ENCODE measurements at regions not wholly inside any gene's neighbourhood (a gene's known extent, or its start where the extent isn't known, plus 50 kb on each side); places are given as distances from the start of the nearest gene placed in this dataset.

- Histone ChIP-seq H3K4me1 (ENCODE audit: control insufficient read depth, extremely low read depth, insufficient read depth, low read length) (no peaks in the 10 kb centered on the region), H3K4me3 (replicated peaks in 1 of 3; ENCODE audit: insufficient read depth in 1 of 3, low read depth in 1 of 3, low read length in 3 of 3) (no peak overlapping the region), H3K9me1 (replicated peaks; ENCODE audit: control insufficient read depth, extremely low read depth, insufficient read depth, low read length) (no peaks in the 10 kb centered on the region), H3K9ac (replicated peaks; ENCODE audit: extremely low read depth, insufficient read depth, low read length) (no peak overlapping the region), H3K9me3 (replicated peaks; ENCODE audit: control insufficient read depth, insufficient read depth, low read length) (no peaks in the 10 kb centered on the region), H2AFZ (ENCODE audit: low read depth, low read length) (no peak overlapping the region), H3K36me3 (ENCODE audit: control insufficient read depth in 2 of 2, extremely low read depth in 1 of 2, insufficient read depth in 2 of 2, low read length in 2 of 2) (no peaks in the 10 kb centered on the region), H3K27ac (ENCODE audit: insufficient read depth, low read depth, low read length) (no peak overlapping the region), H3K4me2 (ENCODE audit: insufficient read depth, low read length) (no peak overlapping the region), H4K20me1 (replicated peaks; ENCODE audit: control insufficient read depth, extremely low read depth, insufficient read depth, low read length) (no peaks in the 10 kb centered on the region), H3K79me2 (ENCODE audit: control insufficient read depth, insufficient read depth, low read length) (no peaks in the 10 kb centered on the region), H3K27me3 (ENCODE audit: control insufficient read depth in 2 of 2, insufficient read depth in 2 of 2, low read length in 2 of 2) (no peaks in the 10 kb centered on the region)
- intact Hi-C loops (cut with micrococcal nuclease) = no loop called here
- no peak for TF ChIP-seq EZH2 (IDR thresholded peaks at IDR 0.05; ENCODE audit: borderline replicate concordance, low read depth, low read length, severe bottlenecking)
- no peak for TF ChIP-seq JUN (IDR thresholded peaks at IDR 0.05; ENCODE audit: borderline replicate concordance, insufficient read depth, insufficient read length, low read depth)
- TF ChIP-seq GATA2 (IDR thresholded peaks at IDR 0.05; ENCODE audit: insufficient read depth, insufficient read length, low read depth, low read length) = no peak
- TF ChIP-seq, protein P1, sequence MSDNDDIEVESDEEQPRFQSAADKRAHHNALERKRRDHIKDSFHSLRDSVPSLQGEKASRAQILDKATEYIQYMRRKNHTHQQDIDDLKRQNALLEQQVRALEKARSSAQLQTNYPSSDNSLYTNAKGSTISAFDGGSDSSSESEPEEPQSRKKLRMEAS (IDR thresholded peaks at IDR 0.05; ENCODE audit: insufficient read depth, insufficient read length) = no peak
- TF ChIP-seq MYC (IDR thresholded peaks at IDR 0.05; ENCODE audit: low read depth, low read length) = no peak
- no peak for TF ChIP-seq POLR2AphosphoS5 (IDR thresholded peaks at IDR 0.05; ENCODE audit: insufficient read depth, low read depth, low read length)
- ChIA-PET POLR2A (no interaction called here), CTCF (no interaction called here)
- no peak for FAIRE-seq
- dilution Hi-C loops (cut with MboI; ENCODE audit: extremely low pct_ligation_motif_present, low sequenced_read_pairs) = no loop called here
- no TSS peak for BruUV-seq (replicated peaks)
- DNase-seq (ENCODE audit: low read depth, low spot score) = no peak
Observed at GRCh38 chr10:125266541-125266940, 106.2 kb upstream of the CTBP2 start.

DNA sequence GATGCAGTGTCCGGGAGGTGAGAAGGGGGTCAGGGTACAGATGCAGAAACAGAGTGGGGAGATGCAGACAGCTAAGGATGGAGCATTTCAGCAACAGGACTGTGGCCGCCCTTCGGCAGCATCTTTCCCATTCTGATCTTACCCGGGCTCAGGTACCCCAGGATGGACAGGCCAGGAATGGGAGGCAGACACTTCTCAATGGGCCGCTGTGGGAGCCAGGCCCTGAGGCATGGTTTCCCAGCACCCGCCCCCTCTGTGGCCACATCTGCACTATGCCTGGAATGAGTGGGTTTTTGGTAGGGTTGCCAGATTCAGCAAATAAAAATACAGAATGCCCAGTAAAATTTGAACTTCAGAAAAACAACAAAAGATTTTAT lies 105.2 kb upstream of the CTBP2 start:
- no peak overlapping the region for H2AFZ ChIP-seq (ENCODE audit: low read depth, low read length)
- no peak overlapping the region for H3K27ac ChIP-seq (ENCODE audit: insufficient read depth, low read depth, low read length)
- no peaks in the 10 kb centered on the region for H3K4me1 ChIP-seq (ENCODE audit: control insufficient read depth, extremely low read depth, insufficient read depth, low read length)
- ChIA-PET CTCF (no interaction called here), POLR2A (no interaction called here)
- DNase-seq (ENCODE audit: low read depth, low spot score) (no peak), FAIRE-seq (no peak)
- no peaks in the 10 kb centered on the region for H3K27me3 ChIP-seq (ENCODE audit: control insufficient read depth in 2 of 2, insufficient read depth in 2 of 2, low read length in 2 of 2)
- H3K4me2 ChIP-seq (ENCODE audit: insufficient read depth, low read length) = no peak overlapping the region
- intact Hi-C loops (cut with micrococcal nuclease) (no loop called here), dilution Hi-C loops (cut with MboI; ENCODE audit: extremely low pct_ligation_motif_present, low sequenced_read_pairs) (no loop called here)
- no peak overlapping the region for H3K4me3 ChIP-seq (replicated peaks in 1 of 3; ENCODE audit: insufficient read depth in 1 of 3, low read depth in 1 of 3, low read length in 3 of 3)
- no peaks in the 10 kb centered on the region for H3K9me1 ChIP-seq (replicated peaks; ENCODE audit: control insufficient read depth, extremely low read depth, insufficient read depth, low read length)
- TF ChIP-seq, protein P1 (IDR thresholded peaks at IDR 0.05; ENCODE audit: insufficient read depth, insufficient read length) = no peak
- TF ChIP-seq, protein P2, sequence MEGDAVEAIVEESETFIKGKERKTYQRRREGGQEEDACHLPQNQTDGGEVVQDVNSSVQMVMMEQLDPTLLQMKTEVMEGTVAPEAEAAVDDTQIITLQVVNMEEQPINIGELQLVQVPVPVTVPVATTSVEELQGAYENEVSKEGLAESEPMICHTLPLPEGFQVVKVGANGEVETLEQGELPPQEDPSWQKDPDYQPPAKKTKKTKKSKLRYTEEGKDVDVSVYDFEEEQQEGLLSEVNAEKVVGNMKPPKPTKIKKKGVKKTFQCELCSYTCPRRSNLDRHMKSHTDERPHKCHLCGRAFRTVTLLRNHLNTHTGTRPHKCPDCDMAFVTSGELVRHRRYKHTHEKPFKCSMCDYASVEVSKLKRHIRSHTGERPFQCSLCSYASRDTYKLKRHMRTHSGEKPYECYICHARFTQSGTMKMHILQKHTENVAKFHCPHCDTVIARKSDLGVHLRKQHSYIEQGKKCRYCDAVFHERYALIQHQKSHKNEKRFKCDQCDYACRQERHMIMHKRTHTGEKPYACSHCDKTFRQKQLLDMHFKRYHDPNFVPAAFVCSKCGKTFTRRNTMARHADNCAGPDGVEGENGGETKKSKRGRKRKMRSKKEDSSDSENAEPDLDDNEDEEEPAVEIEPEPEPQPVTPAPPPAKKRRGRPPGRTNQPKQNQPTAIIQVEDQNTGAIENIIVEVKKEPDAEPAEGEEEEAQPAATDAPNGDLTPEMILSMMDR (IDR thresholded peaks at IDR 0.05; ENCODE audit: extremely low read depth in 1 of 2, insufficient read depth in 1 of 2, low read depth in 1 of 2, low read length in 2 of 2) = no peak
- no peak for TF ChIP-seq POLR2A (IDR thresholded peaks at IDR 0.05; ENCODE audit: low read depth, low read length)
- H3K79me2 ChIP-seq (ENCODE audit: control insufficient read depth, insufficient read depth, low read length) = no peaks in the 10 kb centered on the region
- H3K9ac ChIP-seq (replicated peaks; ENCODE audit: extremely low read depth, insufficient read depth, low read length) = no peak overlapping the region
- no peaks in the 10 kb centered on the region for H4K20me1 ChIP-seq (replicated peaks; ENCODE audit: control insufficient read depth, extremely low read depth, insufficient read depth, low read length)
- H3K9me3 ChIP-seq (replicated peaks; ENCODE audit: control insufficient read depth, insufficient read depth, low read length) = no peaks in the 10 kb centered on the region
- no peaks in the 10 kb centered on the region for H3K36me3 ChIP-seq (ENCODE audit: control insufficient read depth in 2 of 2, extremely low read depth in 1 of 2, insufficient read depth in 2 of 2, low read length in 2 of 2)
- no TSS peak for BruUV-seq (replicated peaks)
